Activated B cell treated with CpG ODN at 0.5 μM for 24 hours (primary cell): ENCODE measurements at regions not wholly inside any gene's neighbourhood (a gene's known extent, or its start where the extent isn't known, plus 50 kb on each side); places are given as distances from the start of the nearest gene placed in this dataset.

ENCODE experiments used
- ATAC-seq: fragments of 200-7000 bp; cut with Tn5 transposase; one replicate; pipeline ENCODE4 v1.10.0; 2021; ENCODE audit warnings: low read depth, mild to moderate bottlenecking, moderate library complexity
- CTCF ChIA-PET: fragments of 350-600 bp; sonication (Branson Sonifier 250); formaldehyde crosslinking; loops from one replicate; lab custom pipeline; 2021; ENCODE audit warnings: antibody characterized with exemption; lab: Charles Lee
- POLR2A ChIA-PET: fragments of 350-600 bp; sonication (Branson Sonifier 250); formaldehyde crosslinking; loops from one replicate; lab custom pipeline; 2021; ENCODE audit warnings: antibody characterized with exemption; lab: Charles Lee
- DNase-seq: peaks from one replicate; pipeline ENCODE4 v3.0.0; 2022
- H3K27ac Mint-ChIP-seq: one replicate; pipeline ENCODE4 v1.8.0; 2020; ENCODE audit warnings: mixed read lengths
- H3K27me3 Mint-ChIP-seq: one replicate; pipeline ENCODE4 v1.8.0; 2021; ENCODE audit warnings: mixed read lengths
- H3K36me3 Mint-ChIP-seq: one replicate; pipeline ENCODE4 v1.8.0; 2021; ENCODE audit warnings: low read depth, mixed read lengths
- H3K4me1 Mint-ChIP-seq: one replicate; pipeline ENCODE4 v1.8.0; 2021; ENCODE audit warnings: mixed read lengths
- H3K4me3 Mint-ChIP-seq: one replicate; pipeline ENCODE4 v1.8.0; 2020; ENCODE audit warnings: mild to moderate bottlenecking, mixed read lengths
- H3K9me3 Mint-ChIP-seq: one replicate; pipeline ENCODE4 v1.8.0; 2020; ENCODE audit warnings: mixed read lengths
- CTCF ChIP-seq: fragments of 200-600 bp; IDR thresholded peaks from one replicate; pipeline ENCODE4 v1.8.0; 2022; ENCODE audit warnings: antibody characterized with exemption, mild to moderate bottlenecking
- intact Hi-C: fragments of 100-400 bp; cut with micrococcal nuclease; formaldehyde crosslinking; loops from one replicate; pipeline ENCODE4 v1.15.1; 2024

DNA sequence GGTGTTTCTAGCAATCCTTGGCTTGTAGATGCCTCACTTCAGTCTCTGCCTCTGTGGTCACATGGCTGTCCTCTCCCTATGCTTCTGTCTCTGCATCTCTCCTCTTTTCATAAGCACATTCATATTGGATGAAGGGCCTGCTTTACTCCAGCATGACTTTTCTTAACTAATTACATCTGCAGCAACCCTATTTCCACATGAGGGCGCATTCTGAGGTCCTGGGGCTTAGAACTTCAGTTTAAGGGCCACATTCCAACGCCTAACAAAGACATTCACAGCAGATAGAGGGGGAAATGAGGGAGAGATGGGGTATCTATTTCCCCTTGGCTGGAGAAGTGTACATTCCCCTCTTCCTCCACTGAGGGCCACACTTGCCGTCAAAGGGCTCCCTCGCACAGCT is 489.1 kb upstream of the SALL1 start:
- CTCF ChIA-PET, result no interaction called here
- no peak for DNase-seq
- H3K9me3 Mint-ChIP-seq, result peaks cover 6% of the 10 kb centered on the region
- POLR2A ChIA-PET, result no interaction called here
- no peaks in the 10 kb centered on the region for H3K27me3 Mint-ChIP-seq
- no peaks in the 10 kb centered on the region for H3K4me1 Mint-ChIP-seq
- H3K27ac Mint-ChIP-seq, result no peak overlapping the region
- intact Hi-C loops, result no loop called here
- ATAC-seq, result no peak
- no peak overlapping the region for H3K4me3 Mint-ChIP-seq
- H3K36me3 Mint-ChIP-seq, result no peaks in the 10 kb centered on the region
- no peak for TF ChIP-seq CTCF

DNA sequence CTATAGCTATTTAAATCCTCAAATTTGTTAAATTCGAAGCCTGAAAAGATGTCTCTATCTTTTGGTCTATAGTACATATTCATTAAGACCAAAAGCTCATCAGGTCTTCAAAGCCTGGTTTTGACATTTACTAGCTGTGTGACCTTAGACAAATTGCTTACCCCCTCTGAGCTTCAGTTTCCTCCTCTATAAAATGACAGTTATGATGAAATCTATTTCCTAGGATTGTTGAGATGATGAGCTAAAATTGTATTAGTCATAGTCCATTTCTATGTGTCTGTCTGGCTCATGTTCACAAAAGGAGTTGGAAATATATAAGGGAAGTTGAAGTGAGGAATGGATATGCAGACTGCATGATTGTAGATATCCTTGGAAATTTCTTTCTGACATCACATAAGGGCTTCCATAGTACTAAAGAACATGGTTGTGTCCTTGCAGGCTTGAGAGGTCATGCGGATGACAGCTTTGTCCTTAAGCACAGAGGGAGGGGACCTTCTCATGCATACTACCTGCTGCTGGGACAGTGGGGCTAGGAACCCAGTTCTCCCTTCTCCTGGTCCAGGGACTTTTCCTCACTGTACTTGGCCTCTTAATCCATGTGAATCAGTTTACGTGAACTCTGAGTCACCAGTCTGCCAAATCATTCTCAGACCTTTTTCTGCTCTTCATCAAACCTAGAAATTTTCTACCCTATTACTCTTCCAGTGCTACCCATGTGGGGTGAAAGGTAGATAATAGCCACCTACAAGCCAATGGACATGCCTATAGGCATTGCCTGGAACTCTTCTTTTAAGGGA is 487.5 kb upstream of the SALL1 start:
- H3K4me3 Mint-ChIP-seq, result no peak overlapping the region
- TF ChIP-seq CTCF, result no peak
- POLR2A ChIA-PET, result no interaction called here

GRCh38 chr16:51637770-51638094 is 486.7 kb upstream of the SALL1 start:
- Mint-ChIP-seq H3K27ac (no peak overlapping the region), H3K27me3 (no peaks in the 10 kb centered on the region), H3K36me3 (no peaks in the 10 kb centered on the region), H3K9me3 (peaks cover 7% of the 10 kb centered on the region), H3K4me3 (no peak overlapping the region), H3K4me1 (no peaks in the 10 kb centered on the region)
- ChIA-PET CTCF (no interaction called here), POLR2A (no interaction called here)
- TF ChIP-seq CTCF, result no peak
- intact Hi-C loops, result no loop called here
- no peak for ATAC-seq
- no peak for DNase-seq

More for the DNA sequence above, 487.5 kb upstream of the SALL1 start:
- CTCF ChIA-PET, result no interaction called here
- intact Hi-C loops, result no loop called here
- no peak overlapping the region for H3K27ac Mint-ChIP-seq
- H3K4me1 Mint-ChIP-seq, result no peaks in the 10 kb centered on the region
- no peak for DNase-seq
- peaks cover 7% of the 10 kb centered on the region for H3K9me3 Mint-ChIP-seq
- H3K27me3 Mint-ChIP-seq, result no peaks in the 10 kb centered on the region
- ATAC-seq, result no peak
- no peaks in the 10 kb centered on the region for H3K36me3 Mint-ChIP-seq

- H3K27ac Mint-ChIP-seq, result no peak overlapping the region
- no peak for ATAC-seq
- intact Hi-C loops, result no loop called here
- H3K4me3 Mint-ChIP-seq, result no peak overlapping the region
- DNase-seq, result no peak
- TF ChIP-seq CTCF, result no peak
- H3K27me3 Mint-ChIP-seq, result no peaks in the 10 kb centered on the region
- no peaks in the 10 kb centered on the region for H3K4me1 Mint-ChIP-seq
- H3K36me3 Mint-ChIP-seq, result no peaks in the 10 kb centered on the region
- ChIA-PET CTCF (no interaction called here), POLR2A (no interaction called here)
- peaks cover 10% of the 10 kb centered on the region for H3K9me3 Mint-ChIP-seq
Observed at GRCh38 chr16:51636920-51637769, 486.1 kb upstream of the SALL1 start.

DNA sequence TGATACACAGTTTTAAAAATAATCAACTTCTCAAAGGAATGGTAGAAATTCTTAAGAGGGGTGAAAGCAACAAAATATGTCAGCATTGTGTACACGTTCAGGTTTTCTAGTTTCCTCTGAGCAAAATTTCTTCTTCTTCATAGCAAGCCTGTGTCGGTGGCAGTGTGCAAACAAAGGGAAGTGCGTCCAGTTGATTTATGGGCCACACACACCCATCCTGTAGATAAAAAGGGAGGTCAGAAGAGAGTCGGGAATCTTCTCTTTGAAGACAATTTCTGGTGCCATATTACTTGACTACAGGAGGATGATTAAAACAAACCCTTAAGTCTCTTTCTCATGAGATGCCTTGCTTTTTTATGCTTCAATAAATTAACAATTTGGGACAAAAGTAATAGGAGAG is 484.1 kb upstream of the SALL1 start:
- POLR2A ChIA-PET, result no interaction called here

More for the DNA sequence above, 484.1 kb upstream of the SALL1 start:
- H3K36me3 Mint-ChIP-seq, result no peaks in the 10 kb centered on the region
- H3K27ac Mint-ChIP-seq, result no peak overlapping the region
- ATAC-seq, result no peak
- no peak for DNase-seq
- no peak overlapping the region for H3K4me3 Mint-ChIP-seq
- CTCF ChIA-PET, result no interaction called here
- no peak for TF ChIP-seq CTCF
- H3K27me3 Mint-ChIP-seq, result no peaks in the 10 kb centered on the region
- peaks cover 10% of the 10 kb centered on the region for H3K9me3 Mint-ChIP-seq
- intact Hi-C loops, result no loop called here
- no peaks in the 10 kb centered on the region for H3K4me1 Mint-ChIP-seq
